Epithelial cell of prostate (primary cell): ENCODE measurements at regions not wholly inside any gene's neighbourhood (a gene's known extent, or its start where the extent isn't known, plus 50 kb on each side); places are given as distances from the start of the nearest gene placed in this dataset.
"Not testable (repeated sequence)": the region's sequence is repeated elsewhere in the genome, so short reads cannot be mapped to it uniquely, and the experiment has no call there.

Experiments
- DNase-seq: peaks from one replicate; pipeline ENCODE4 v3.0.0-alpha.2; 2011; ENCODE audit warnings: low read depth, low spot score
- H3K27ac ChIP-seq: fragments of 450-650 bp; 2 replicates; pipeline ENCODE4 v1.5.1; 2017; ENCODE audit warnings: mild to moderate bottlenecking

DNA sequence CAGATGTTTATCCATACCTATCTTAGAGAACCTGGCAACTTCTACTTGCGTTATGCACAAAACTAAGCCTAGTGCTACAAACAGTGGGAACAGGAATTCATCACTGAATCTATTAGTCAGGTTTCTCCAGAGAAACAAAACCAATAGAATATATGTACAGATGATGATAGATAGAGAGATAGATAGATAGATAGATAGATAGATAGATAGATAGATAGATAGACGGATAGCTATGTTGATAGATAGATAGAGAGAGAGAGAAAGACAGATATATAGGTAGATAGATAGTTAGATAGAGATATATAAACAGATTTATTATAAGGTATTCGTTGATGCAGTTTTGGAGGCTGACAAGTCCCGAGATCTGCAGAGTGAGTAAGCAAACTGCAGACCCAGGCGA lies 495.6 kb downstream of the TMEM114 start:
- DNase-seq = no peak

GRCh38 chr16:8088820-8089338 lies 501.4 kb downstream of the TMEM114 start:
- H3K27ac ChIP-seq = no peak overlapping the region

More for the DNA sequence above, 495.6 kb downstream of the TMEM114 start:
- H3K27ac ChIP-seq = no peak overlapping the region

DNA sequence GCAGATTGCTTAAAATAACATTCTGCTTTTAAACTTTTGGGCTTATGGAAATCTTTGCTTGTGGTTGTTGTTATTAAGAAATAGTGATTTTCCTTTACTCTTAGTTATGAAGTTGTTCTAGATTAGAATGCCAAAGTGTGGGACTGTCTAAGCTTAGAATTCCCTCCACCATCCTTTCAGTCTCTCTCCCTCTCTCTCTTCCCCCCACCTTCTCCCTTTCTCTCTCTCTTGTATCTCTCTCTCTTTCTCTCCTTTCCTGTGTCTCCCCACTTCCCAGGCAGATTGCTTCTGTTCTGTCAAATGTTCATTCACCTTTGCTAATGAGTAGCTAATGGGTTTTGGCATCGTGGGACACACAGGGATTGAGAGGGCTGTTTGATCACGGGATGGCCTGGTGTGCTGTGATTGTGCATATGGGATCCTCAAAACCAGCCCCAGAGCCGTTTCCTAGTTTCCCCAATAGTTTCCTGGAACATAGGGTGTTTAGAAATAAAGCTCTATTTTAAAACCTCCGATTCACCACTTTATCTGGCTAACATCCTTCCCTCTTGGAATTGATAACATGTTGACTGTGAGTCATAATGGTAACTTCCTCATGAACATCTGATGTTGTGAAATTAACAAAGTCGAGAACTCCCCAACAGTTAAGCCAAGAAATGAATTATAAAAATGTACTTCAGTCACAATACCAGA lies 502.6 kb downstream of the TMEM114 start:
- DNase-seq = no peak
- no peak overlapping the region for H3K27ac ChIP-seq

More at GRCh38 chr16:8088820-8089338, 501.4 kb downstream of the TMEM114 start:
- DNase-seq = no peak

DNA sequence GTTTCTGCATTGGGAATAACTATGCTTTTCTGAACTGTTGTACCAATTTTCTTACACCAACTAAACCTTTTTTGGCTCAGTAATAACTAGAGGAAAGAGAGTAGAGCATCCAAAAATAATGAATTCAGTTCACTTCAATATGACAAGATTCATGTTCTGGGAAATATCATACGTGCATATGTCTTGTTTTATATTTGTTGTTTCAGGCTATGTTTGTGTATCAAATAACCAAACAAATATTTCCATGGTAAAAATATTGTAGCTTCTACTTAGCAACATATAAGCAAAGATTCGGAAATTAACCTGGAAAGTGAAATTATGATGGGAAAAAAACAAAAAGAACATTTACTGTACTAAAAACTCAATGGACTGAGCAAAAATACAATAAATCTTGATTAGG lies 503.2 kb downstream of the TMEM114 start:
- H3K27ac ChIP-seq = no peak overlapping the region

DNA sequence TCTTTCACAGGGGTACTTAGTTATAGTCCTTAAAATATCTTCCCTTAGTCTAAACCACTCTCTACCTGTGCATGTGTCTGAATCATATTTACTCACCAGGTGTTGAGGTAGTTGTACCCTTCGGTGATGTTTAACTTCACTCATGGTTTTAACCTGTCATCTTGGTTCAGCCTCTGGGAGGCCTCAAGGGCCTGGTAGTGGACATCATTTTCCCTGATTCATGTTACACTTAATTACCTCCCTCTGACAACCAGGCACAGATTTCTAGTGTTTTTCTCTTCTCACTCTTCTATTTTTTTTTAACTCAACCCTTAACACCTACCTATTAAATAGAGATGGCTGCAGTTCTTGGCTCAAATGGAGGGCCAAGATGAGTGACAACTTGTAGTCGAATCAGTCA lies 505.4 kb downstream of the TMEM114 start:
- no peak overlapping the region for H3K27ac ChIP-seq
- no peak for DNase-seq

More for the DNA sequence above, 503.2 kb downstream of the TMEM114 start:
- no peak for DNase-seq

DNA sequence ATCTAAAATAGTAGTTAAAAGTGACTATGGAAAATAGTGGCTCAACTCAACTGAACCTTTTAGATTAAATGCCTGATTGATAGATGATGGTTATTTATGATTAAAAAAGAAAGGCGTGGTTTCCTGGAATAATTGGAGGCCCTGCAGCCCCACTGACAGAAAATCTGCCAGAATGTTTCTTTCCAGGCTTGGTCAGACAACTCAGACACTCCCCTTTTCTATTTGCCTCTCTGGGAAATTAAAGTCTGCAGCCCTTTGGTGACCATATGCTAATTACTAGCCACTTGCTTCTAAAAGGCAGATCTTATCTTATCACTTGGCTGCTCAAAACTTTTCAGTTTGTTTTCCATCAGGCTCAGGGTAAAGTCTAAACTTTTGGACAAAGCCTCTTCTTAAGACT lies 506.0 kb downstream of the TMEM114 start:
- no peak for DNase-seq
- H3K27ac ChIP-seq = no peak overlapping the region

DNA sequence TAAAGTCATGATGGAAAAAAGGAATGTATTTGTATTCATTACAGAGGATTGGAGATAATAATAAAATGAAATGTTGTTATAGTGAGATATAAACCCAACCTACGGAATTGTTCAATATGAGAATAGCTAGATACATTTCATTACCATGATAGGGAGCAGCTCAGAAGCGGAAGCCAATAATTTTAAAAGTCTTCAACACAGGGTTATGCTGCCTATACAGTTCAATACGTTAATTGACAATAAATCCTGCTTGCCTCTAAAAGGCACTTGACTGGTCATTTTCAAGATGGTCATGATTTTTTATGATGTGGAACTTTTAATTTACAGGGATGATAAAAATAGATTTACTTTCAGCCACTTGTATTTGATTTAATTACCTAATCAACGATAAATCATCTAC lies 506.8 kb downstream of the TMEM114 start:
- no peak overlapping the region for H3K27ac ChIP-seq
- no peak for DNase-seq

DNA sequence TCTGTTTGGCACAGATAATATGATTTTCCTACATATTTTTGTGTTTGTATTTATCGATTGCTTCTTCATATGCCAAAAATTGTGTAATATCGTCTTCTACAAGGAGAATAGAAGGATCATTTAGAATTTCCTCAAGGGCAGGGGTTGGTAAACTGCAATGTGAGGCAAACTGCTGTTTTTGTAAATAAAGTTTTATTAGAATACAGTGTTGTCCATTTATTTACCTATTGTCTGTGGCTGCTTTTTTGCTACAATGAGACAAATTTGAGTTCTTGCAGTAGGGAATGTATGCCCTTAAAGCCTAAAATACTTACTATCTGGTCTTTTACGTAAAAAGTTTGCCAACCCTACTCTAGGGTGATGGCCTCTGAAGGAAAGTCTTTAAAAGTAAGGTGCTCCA lies 509.5 kb downstream of the TMEM114 start:
- H3K27ac ChIP-seq = no peak overlapping the region
- no peak for DNase-seq

- no peak for DNase-seq
- no peak overlapping the region for H3K27ac ChIP-seq
These were observed 515.0 kb downstream of the TMEM114 start for GRCh38 chr16:8075271-8075670.

DNA sequence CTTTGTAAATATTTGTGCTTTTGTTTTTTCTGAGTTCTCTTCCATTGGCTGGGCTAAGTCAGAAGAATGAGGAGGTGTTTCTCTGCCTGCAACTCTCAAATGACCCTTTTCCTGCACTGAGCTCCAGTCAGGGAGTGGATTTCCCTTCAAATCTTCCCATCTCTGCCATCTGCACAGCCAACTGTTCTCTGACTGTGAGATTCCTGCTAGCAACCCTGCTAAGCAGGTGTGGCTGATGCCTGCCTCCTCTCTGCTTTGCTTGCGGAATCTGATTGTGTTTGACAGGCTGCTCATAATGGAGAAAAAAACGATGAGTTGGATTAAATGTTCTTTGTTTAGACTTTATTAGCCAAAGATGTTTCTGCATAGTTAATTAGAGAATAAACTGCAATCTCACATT lies 519.8 kb downstream of the TMEM114 start:
- no peak for DNase-seq
- H3K27ac ChIP-seq = no peak overlapping the region

DNA sequence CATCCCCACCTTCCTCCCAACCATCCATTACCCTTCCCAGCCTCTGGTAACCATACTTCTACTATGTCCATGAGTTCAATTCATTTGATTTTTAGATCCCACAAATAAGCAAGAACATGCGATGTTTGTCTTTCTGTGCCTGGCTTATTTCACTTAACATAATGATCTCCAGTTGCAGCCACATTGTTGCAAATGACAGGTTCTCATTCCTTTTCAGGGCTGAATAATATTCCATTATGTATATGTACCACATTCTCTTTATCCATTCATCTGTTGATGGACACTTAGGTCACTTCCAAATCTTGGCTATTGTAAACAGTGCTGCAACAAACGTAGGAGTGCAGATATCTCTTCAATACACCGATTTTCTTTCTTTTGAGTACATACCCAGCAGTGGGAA lies 522.1 kb downstream of the TMEM114 start:
- not testable (repeated sequence) for H3K27ac ChIP-seq, DNase-seq

DNA sequence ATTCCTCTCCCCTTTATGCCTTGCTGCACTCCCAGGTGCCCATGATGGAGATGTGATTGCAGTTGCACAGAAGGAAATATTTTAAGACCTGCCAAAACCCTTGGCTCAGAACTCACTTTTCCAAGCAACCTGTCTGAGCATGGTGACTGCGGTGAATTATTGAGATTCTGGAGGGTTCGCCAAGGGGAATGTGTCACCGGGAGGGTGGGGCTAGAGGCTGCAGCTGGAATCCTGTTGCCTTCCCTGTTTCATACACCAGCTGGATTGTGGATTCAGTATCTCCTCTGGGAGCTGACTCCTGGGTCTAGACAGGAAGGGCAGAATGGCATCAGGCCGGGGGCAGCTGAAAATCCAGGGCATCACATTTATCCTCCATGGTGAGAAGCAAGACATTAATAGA lies 527.2 kb downstream of the TMEM114 start:
- H3K27ac ChIP-seq = no peak overlapping the region
- no peak for DNase-seq

- no peak for DNase-seq
- no peak overlapping the region for H3K27ac ChIP-seq
These were observed 527.6 kb downstream of the TMEM114 start for GRCh38 chr16:8062677-8063076.

- H3K27ac ChIP-seq = no peak overlapping the region
- no peak for DNase-seq
These were observed 534.5 kb downstream of the TMEM114 start for GRCh38 chr16:8055761-8056160.

GRCh38 chr16:8053437-8053836 lies 536.9 kb downstream of the TMEM114 start:
- no peak for DNase-seq
- H3K27ac ChIP-seq = no peak overlapping the region

GRCh38 chr16:8048433-8048832 lies 541.9 kb downstream of the TMEM114 start:
- DNase-seq = no peak

GRCh38 chr16:8047736-8048135 lies 542.6 kb downstream of the TMEM114 start:
- no peak for DNase-seq
- no peak overlapping the region for H3K27ac ChIP-seq

More at GRCh38 chr16:8048433-8048832, 541.9 kb downstream of the TMEM114 start:
- no peak overlapping the region for H3K27ac ChIP-seq

DNA sequence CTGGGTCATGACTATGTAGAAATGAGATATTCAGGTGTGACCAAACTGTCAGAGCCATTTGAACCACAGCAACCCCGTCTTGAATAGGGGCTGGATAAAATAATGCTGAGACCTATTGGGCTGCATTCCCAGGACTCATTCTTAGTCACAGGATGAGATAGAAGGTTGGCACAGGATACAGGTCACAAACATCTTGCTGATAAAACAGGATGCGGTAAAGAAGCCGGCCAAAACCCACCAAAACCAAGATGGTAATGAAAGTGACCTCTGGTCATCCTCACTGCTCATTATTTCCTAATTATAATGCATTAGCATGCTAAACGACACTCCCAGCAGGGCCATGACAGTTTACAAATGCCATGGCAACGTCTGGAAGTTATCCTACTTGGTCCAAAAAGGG lies 545.5 kb downstream of the TMEM114 start:
- no peak for DNase-seq
- no peak overlapping the region for H3K27ac ChIP-seq

- no peak for DNase-seq
These were observed 557.9 kb downstream of the TMEM114 start for GRCh38 chr16:8032406-8032805.

DNA sequence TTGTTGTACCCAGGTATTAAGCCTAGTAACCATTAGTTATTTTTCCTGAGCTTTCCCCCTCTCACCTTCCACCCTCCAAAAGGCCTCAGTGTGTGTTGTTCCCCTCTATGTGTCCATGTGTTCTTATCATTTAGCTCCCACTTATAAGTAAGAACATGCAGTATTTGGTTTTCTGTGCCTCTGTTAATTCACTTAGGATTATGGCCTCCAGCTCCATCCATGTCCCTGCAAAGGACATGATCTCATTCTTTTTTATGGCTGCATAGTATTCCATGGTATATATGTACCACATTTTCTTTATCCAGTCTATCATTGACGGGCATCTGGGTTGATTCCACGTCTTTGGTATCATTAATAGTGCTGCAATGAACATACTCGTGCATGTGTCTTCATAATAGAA lies 560.3 kb downstream of the TMEM114 start:
- DNase-seq, H3K27ac ChIP-seq: not testable (repeated sequence)

More at GRCh38 chr16:8032406-8032805, 557.9 kb downstream of the TMEM114 start:
- no peak overlapping the region for H3K27ac ChIP-seq

- no peak for DNase-seq
- no peak overlapping the region for H3K27ac ChIP-seq
These were observed 563.9 kb downstream of the TMEM114 start for GRCh38 chr16:8026450-8026849.

GRCh38 chr16:8023326-8023725 lies 567.0 kb downstream of the TMEM114 start:
- no peak for DNase-seq
- no peak overlapping the region for H3K27ac ChIP-seq
